Daoy (cell line): ENCODE measurements at regions not wholly inside any gene's neighbourhood (a gene's known extent, or its start where the extent isn't known, plus 50 kb on each side); places are given as distances from the start of the nearest gene placed in this dataset.
"Not testable (repeated sequence)": the region's sequence is repeated elsewhere in the genome, so short reads cannot be mapped to it uniquely, and the experiment has no call there.

ENCODE experiments used
- DNase-seq: peaks from one replicate; pipeline ENCODE4 v3.0.0-alpha.2; 2015; ENCODE audit warnings: low read depth

GRCh38 chr6:50899306-50899870 lies 80.7 kb downstream of the TFAP2B start:
- DNase-seq, result no peak

- no peak for DNase-seq
These were observed 83.6 kb downstream of the TFAP2B start for GRCh38 chr6:50902260-50902659.

GRCh38 chr6:50905297-50905696 lies 86.6 kb downstream of the TFAP2B start:
- no peak for DNase-seq

GRCh38 chr6:50907565-50907964 lies 88.9 kb downstream of the TFAP2B start:
- no peak for DNase-seq

- DNase-seq, result no peak
These were observed 94.6 kb downstream of the TFAP2B start for GRCh38 chr6:50913105-50913770.

- not testable (repeated sequence) for DNase-seq
These were observed 102.7 kb downstream of the TFAP2B start for GRCh38 chr6:50921378-50921777.

GRCh38 chr6:50921968-50922367 lies 103.3 kb downstream of the TFAP2B start:
- DNase-seq, result no peak

GRCh38 chr6:50922579-50923525 lies 104.2 kb downstream of the TFAP2B start:
- DNase-seq, result no peak

GRCh38 chr6:50924758-50925157 lies 106.1 kb downstream of the TFAP2B start:
- DNase-seq, result no peak

- no peak for DNase-seq
These were observed 106.9 kb downstream of the TFAP2B start for GRCh38 chr6:50925548-50925947.

- DNase-seq, result no peak
These were observed 107.3 kb downstream of the TFAP2B start for GRCh38 chr6:50925981-50926380.

GRCh38 chr6:50927800-50928199 lies 109.1 kb downstream of the TFAP2B start:
- peak; percentile 6 for DNase-seq

GRCh38 chr6:50929323-50929722 lies 110.7 kb downstream of the TFAP2B start:
- DNase-seq, result no peak

- no peak for DNase-seq
These were observed 116.8 kb downstream of the TFAP2B start for GRCh38 chr6:50935442-50935841.

GRCh38 chr6:50936277-50936681 lies 117.6 kb downstream of the TFAP2B start:
- no peak for DNase-seq

GRCh38 chr6:50939931-50940330 lies 121.3 kb downstream of the TFAP2B start:
- DNase-seq, result no peak

GRCh38 chr6:50945789-50946188 lies 127.1 kb downstream of the TFAP2B start:
- DNase-seq, result no peak

- DNase-seq, result peak; percentile 27
These were observed 133.6 kb downstream of the TFAP2B start for GRCh38 chr6:50952092-50952907.

GRCh38 chr6:50956014-50956413 lies 137.3 kb downstream of the TFAP2B start:
- no peak for DNase-seq

GRCh38 chr6:50958148-50958697 lies 139.6 kb downstream of the TFAP2B start:
- no peak for DNase-seq

GRCh38 chr6:50959081-50959641 lies 140.5 kb downstream of the TFAP2B start:
- DNase-seq, result no peak
